B cell (primary cell): ENCODE measurements at regions not wholly inside any gene's neighbourhood (a gene's known extent, or its start where the extent isn't known, plus 50 kb on each side); places are given as distances from the start of the nearest gene placed in this dataset.

Experiments used
- CTCF ChIP-seq: fragments of 200-600 bp; IDR thresholded peaks from one replicate; pipeline ENCODE4 v1.8.0; 2022; ENCODE audit warnings: antibody characterized with exemption, mild to moderate bottlenecking
- EZH2 ChIP-seq: IDR thresholded peaks from 2 replicates; pipeline ENCODE4 v1.6.1; 2012; ENCODE audit warnings: borderline replicate concordance, low read depth, mild to moderate bottlenecking, moderate library complexity, low read length; ENCODE audit not compliant: insufficient read depth, poor library complexity, severe bottlenecking

GRCh38 chr5:158616707-158617106, 483.0 kb downstream of the EBF1 start:
- TF ChIP-seq CTCF, result no peak
- TF ChIP-seq EZH2, result no peak
